Fibroblast of skin of left quadriceps (primary cell): ENCODE measurements at regions not wholly inside any gene's neighbourhood (a gene's known extent, or its start where the extent isn't known, plus 50 kb on each side); places are given as distances from the start of the nearest gene placed in this dataset.
"Not testable (repeated sequence)": the region's sequence is repeated elsewhere in the genome, so short reads cannot be mapped to it uniquely, and the experiment has no call there.

Experiments used
- DNase-seq, 2 experiments: peaks; one replicate each; pipeline ENCODE4 v3.0.0-alpha.2; 2013; ENCODE audit warnings: low read depth in 2 of 2

- no peak for DNase-seq
Measured at GRCh38 chr18:79579807-79580497, 99.7 kb upstream of the CTDP1 start.

DNA sequence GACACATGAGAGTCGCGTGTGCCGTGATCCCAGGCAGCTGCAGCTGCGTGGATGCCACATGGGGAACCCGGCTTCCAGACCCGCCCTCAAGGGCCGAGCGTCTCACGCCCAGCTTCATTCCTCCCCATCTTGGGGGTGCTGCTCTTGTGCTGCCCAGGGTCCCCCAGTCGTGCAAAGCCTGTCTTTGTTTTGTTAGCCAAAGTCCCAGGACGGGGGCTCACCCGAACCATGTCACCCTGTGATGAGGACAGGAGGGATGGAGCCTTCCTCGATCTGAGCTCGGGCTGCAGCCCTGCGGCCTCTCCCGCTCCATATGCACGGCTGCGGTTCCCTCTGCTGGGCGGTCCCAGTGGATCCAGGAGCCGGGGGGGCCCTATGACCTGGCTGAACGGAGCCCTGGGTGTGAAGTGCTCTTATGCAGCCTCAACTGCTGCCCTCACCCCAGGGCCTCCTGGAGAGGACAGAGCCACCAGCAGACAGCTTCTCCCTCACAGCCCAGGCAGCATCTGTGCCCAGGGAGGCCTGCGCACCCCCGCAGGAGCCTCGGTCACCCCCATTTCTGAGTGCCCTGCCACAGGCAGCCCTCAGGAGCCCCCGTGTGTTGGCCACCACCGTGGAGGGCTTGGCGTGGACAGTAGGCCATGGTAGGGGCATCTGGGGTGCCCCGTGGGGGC lies 99.0 kb upstream of the CTDP1 start:
- DNase-seq, result no peak

GRCh38 chr18:79581406-79581805 lies 98.2 kb upstream of the CTDP1 start:
- no peak for DNase-seq

DNA sequence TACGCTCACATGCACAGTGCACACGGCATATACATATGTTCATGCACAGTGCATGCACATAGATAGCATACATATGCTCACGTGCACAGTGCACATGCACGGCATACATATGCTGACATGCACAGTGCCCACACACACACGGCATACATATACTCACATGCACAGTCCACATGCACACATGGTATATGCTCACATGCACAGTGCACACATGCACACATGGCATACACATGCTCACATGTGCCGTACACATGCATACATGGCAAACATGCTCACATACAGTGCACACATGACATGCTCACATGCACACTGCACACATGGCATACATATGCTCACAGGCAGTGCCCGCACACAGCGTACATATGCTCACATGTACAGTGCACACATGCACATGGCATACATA lies 97.7 kb upstream of the CTDP1 start:
- no peak for DNase-seq

GRCh38 chr18:79582978-79583377 lies 96.6 kb upstream of the CTDP1 start:
- no peak for DNase-seq

DNA sequence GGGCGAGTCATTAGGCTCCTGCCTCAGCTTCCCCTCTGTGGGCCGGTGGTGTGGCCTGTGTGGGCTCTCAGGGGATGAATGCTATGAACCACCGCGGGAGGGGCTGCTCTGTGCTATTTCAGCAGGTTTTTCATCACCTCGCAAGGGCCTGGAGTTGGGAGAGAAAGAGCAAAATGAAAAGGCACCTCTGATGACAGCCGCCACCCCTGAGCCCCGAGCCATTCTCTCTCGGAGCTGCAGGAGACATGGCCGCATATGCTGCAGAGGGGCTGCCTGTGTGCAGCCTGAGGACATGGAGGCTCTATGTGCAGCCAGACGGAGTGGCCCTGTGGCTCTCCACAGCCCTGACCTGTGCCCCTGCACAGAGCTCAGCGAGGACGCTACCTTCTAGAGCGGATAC lies 96.2 kb upstream of the CTDP1 start:
- no peak for DNase-seq

- DNase-seq, result no peak
Measured at GRCh38 chr18:79583984-79584401, 95.6 kb upstream of the CTDP1 start.

DNA sequence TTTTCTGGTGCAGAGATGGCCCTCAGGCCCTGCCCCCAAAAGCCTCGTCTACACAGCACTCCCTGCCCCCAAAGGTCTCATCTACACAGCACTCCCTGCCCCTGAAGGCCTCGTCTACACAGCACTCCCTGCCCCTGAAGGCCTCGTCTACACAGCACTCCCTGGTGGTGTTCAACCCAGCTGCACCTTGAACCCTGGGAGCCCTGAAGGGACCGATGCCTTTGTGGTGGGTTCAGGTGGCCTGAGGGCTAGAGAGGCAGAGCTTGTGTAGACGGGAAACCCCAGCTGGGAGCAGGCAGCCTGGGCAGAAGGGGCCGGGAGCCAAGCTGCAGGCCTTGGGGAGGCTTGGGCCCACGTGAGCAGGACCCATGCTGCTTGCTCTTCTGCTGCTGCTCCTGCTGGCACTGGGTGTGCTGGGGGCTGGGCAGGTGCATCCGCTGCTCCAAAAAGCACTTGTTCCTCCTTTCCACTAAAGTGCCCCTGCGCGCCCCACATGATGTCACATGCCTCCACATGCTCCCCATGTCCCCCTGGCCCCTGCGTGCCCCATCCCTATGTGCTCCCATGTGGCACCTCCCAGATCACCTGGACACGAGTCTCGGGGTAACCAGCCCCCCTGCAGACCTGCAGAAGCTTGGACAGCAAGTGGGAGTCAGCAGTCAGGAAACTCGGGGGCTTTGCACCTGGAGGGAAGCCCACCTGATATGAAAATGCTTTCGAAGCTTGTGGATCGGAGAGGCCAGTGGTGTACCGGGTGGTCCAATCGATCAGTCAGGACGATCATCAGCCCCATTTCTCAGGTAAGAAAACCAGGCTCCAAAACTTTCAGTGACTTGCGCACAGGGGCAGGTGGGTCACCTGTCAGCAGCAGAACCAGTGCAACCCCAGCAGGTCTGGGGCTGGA lies 94.9 kb upstream of the CTDP1 start:
- DNase-seq, result no peak

GRCh38 chr18:79585395-79586370 lies 93.9 kb upstream of the CTDP1 start:
- DNase-seq, result no peak

DNA sequence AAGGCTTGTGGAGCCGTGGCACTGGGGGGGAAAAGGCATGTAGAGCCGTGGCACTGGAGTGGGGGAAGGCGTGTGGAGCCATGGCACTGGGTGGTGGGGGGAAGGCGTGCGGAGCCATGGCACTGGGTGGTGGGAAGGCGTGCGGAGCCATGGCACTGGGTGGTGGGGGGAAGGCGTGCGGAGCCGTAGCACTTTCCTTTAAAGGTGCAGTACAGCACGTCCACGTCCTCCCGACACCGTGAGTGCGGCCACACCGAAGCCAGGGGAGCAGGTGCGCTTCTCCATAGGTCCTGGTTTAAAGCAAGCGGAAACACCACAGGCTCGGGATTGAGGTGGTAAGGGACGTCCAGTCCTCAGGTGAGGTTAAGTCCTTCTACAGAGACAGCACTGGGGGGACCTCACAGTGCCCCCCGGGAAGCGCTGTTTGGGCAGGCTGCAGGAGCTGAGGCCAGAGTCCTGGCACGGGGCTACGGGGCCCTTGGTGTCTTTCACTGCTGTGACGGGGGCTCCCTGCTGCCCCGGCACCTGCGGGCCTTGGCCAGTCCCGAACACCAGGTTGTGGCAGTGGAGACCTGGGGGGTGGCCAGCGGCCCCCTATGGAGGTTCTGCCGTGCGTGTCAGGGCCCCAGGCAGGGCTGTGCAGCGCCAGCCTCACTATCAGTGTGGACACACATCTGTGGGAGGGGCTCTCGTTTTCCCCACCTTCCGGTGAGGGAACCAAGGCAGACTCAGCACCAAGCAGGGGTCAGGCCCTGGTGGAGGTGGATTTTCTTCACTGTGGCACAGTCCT lies 93.0 kb upstream of the CTDP1 start:
- no peak for DNase-seq

GRCh38 chr18:79587226-79587741 lies 92.3 kb upstream of the CTDP1 start:
- DNase-seq, result no peak

- no peak for DNase-seq
Measured at GRCh38 chr18:79587779-79588635, 91.6 kb upstream of the CTDP1 start.

GRCh38 chr18:79588636-79589481 lies 90.7 kb upstream of the CTDP1 start:
- peak; percentile 68 to 70 for DNase-seq

- no peak for DNase-seq
Measured at GRCh38 chr18:79589601-79590091, 90.0 kb upstream of the CTDP1 start.

DNA sequence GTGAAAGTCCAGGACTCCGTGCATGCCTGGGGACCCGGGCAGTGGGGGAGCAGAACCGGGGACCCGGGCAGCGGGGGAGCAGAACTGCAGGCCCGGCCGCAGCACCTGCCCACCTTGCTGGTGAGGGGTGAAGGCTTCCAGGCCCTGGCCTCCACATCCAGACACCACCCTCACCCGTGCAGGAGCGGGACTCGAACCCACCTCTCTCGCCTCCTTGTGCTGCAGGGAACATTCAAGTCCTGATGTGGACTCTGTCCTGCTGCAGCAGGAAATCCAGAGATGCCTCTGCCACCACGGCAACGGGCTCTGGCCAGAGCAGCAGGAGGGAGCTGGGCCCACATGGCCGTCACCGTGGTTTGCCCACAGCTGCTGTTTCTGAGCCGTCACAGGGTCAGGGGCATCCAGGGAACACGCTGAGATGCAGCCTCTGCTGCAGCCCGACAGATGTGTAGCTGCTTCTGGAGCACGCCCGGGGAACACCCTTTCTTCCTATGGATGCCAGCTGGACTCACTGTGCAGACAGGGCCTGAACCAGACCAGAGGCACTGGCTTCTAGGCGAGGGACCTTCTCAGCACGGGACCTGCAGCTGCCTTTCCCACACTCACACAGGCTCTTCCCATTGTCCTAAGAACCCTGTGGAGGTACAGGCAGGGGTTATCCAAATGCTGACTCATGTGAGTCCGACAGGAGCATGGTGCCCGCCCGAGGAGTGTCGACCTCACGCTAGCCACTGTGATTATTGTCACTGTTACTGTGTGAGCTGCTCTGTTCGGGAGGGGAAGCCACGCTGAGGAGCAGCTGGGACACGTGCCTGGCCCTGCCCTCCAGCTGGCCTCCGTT lies 89.2 kb upstream of the CTDP1 start:
- no peak for DNase-seq

DNA sequence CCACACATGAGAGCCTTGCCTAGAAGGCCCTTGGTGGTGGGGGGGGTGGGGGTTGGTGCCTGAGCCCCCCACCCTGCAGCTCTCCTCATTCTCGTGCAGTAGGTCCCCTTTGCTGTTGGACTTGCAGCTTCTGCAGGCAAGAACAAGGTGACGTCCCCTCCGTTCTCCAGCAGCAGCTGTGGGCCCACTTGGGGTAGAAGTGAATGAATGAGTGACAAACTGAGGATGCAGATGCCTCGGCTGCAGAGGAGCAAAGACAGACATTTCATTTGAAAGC lies 88.6 kb upstream of the CTDP1 start:
- DNase-seq, result no peak

GRCh38 chr18:79592684-79593083 lies 86.9 kb upstream of the CTDP1 start:
- not testable (repeated sequence) for DNase-seq
